ENCODE measurements at regions not wholly inside any gene's neighbourhood (a gene's known extent, or its start where the extent isn't known, plus 50 kb on each side); places are given as distances from the start of the nearest gene placed in this dataset.

GRCh38 chr3:56899078-56899477 is 97.3 kb upstream of the ARHGEF3 start:
- TF ChIP-seq, protein P1, sequence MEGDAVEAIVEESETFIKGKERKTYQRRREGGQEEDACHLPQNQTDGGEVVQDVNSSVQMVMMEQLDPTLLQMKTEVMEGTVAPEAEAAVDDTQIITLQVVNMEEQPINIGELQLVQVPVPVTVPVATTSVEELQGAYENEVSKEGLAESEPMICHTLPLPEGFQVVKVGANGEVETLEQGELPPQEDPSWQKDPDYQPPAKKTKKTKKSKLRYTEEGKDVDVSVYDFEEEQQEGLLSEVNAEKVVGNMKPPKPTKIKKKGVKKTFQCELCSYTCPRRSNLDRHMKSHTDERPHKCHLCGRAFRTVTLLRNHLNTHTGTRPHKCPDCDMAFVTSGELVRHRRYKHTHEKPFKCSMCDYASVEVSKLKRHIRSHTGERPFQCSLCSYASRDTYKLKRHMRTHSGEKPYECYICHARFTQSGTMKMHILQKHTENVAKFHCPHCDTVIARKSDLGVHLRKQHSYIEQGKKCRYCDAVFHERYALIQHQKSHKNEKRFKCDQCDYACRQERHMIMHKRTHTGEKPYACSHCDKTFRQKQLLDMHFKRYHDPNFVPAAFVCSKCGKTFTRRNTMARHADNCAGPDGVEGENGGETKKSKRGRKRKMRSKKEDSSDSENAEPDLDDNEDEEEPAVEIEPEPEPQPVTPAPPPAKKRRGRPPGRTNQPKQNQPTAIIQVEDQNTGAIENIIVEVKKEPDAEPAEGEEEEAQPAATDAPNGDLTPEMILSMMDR (IDR thresholded peaks at IDR 0.05), result no peak
- TF ChIP-seq POLR2A (IDR thresholded peaks at IDR 0.05) (no peak), POLR2AphosphoS5 (IDR thresholded peaks at IDR 0.05) (no peak)

Measured in prostate gland (tissue), 2 donors.